NT2/D1 (cell line): ENCODE measurements at regions not wholly inside any gene's neighbourhood (a gene's known extent, or its start where the extent isn't known, plus 50 kb on each side); places are given as distances from the start of the nearest gene placed in this dataset.

ENCODE experiments used
- SUZ12 ChIP-seq: IDR thresholded peaks from 2 replicates; pipeline ENCODE4 v1.6.1; 2011; ENCODE audit not compliant: insufficient read length, insufficient read depth; ENCODE audit errors: extremely low read depth
- YY1 ChIP-seq: IDR thresholded peaks from 2 replicates; pipeline ENCODE4 v1.6.1; 2011; ENCODE audit not compliant: insufficient read length, insufficient read depth
- ZNF274 ChIP-seq: IDR thresholded peaks from 2 replicates; pipeline ENCODE4 v1.6.1; 2011; ENCODE audit warnings: mild to moderate bottlenecking, low read depth, low read length

DNA sequence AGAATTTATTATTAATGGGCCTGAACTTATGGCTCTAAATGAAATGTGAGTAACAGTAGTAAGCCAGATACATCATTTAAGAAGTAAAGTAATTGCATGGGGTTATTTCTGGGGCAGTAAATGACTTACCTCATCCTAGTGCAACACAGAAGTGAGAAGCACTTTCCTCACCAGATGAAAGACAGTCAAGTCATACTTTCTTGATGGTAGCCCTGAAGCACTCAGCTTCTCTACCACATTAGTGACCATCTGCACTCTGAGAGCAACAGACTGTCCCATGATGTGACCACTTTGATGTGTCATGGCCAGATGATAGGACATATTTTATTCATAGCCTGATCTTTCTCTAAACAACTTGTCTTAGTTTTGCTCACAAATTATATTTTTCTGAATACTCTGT, 369.5 kb upstream of the PHF14 start:
- TF ChIP-seq YY1 (no peak), SUZ12 (no peak), ZNF274 (no peak)
